Endodermal cell (in vitro differentiated cells): ENCODE measurements at regions not wholly inside any gene's neighbourhood (a gene's known extent, or its start where the extent isn't known, plus 50 kb on each side); places are given as distances from the start of the nearest gene placed in this dataset.

Experiments
- DNase-seq: peaks from one replicate; pipeline ENCODE4 v3.0.0-alpha.2; 2017
- H3K27ac ChIP-seq: 2 replicates; pipeline ENCODE4 v1.5.1; 2013; ENCODE audit warnings: mild to moderate bottlenecking, low read depth, low read length, moderate library complexity
- H3K27me3 ChIP-seq: 2 replicates; pipeline ENCODE4 v1.6.1; 2013; ENCODE audit warnings: mild to moderate bottlenecking, low read length, moderate library complexity; ENCODE audit not compliant: insufficient read depth, control insufficient read depth, poor library complexity, severe bottlenecking
- H3K36me3 ChIP-seq: 2 replicates; pipeline ENCODE4 v1.7.0; 2013; ENCODE audit warnings: mild to moderate bottlenecking, low read length, moderate library complexity; ENCODE audit not compliant: control insufficient read depth, insufficient read depth
- H3K4me1 ChIP-seq: one replicate; pipeline ENCODE4 v1.7.0; 2013; ENCODE audit warnings: low read length; ENCODE audit not compliant: control insufficient read depth, insufficient read depth
- H3K4me3 ChIP-seq: 2 replicates; pipeline ENCODE4 v1.5.1; 2013; ENCODE audit warnings: mild to moderate bottlenecking, low read length, moderate library complexity
- H3K9ac ChIP-seq: 2 replicates; pipeline ENCODE4 v1.6.1; 2013; ENCODE audit warnings: mild to moderate bottlenecking, low read length, moderate library complexity; ENCODE audit not compliant: poor library complexity, severe bottlenecking; ENCODE audit errors: extremely low read depth
- H3K9me3 ChIP-seq: 2 replicates; pipeline ENCODE4 v1.6.1; 2013; ENCODE audit warnings: mild to moderate bottlenecking, low read length, moderate library complexity; ENCODE audit not compliant: control insufficient read depth
- H3K27ac Mint-ChIP-seq: 2 replicates; pipeline ENCODE4 v1.8.0; 2020; ENCODE audit warnings: mixed read lengths
- H3K27me3 Mint-ChIP-seq: 2 replicates; pipeline ENCODE4 v1.8.0; 2021; ENCODE audit warnings: mild to moderate bottlenecking, mixed read lengths; ENCODE audit not compliant: insufficient read depth
- H3K36me3 Mint-ChIP-seq: 2 replicates; pipeline ENCODE4 v1.8.0; 2020; ENCODE audit warnings: low read depth, mixed read lengths
- H3K4me1 Mint-ChIP-seq: 2 replicates; pipeline ENCODE4 v1.8.0; 2020; ENCODE audit warnings: mixed read lengths
- H3K4me3 Mint-ChIP-seq: 2 replicates; pipeline ENCODE4 v1.8.0; 2020; ENCODE audit warnings: mild to moderate bottlenecking, moderate library complexity, mixed read lengths
- H3K9me3 Mint-ChIP-seq: 2 replicates; pipeline ENCODE4 v1.8.0; 2020; ENCODE audit warnings: mild to moderate bottlenecking, mixed read lengths
- WGBS, 2 experiments: methylation state at CpG; one replicate each; pipeline versions ENCODE4 v1.1.5 to v1.1.7; 2013; ENCODE audit warnings: missing lambda C conversion rate in 2 of 2, mixed read lengths in 1 of 2; ENCODE audit not compliant: insufficient coverage in 1 of 2, insufficient read length in 1 of 2; 5-methylcytosine and 5-hydroxymethylcytosine counted together
- TF ChIP-seq, protein P1 (sequence below): fragments of 200-600 bp; sonication (generic); conservative IDR thresholded peaks from 2 replicates; pipeline ENCODE4 v1.5.0; 2021; ENCODE audit warnings: antibody characterized with exemption, mild to moderate bottlenecking

GRCh38 chr1:229068270-229068987 lies 202.5 kb upstream of the RAB4A start:
- Mint-ChIP-seq H3K27me3 (peaks cover 10% of the 10 kb centered on the region), H3K9me3 (no peaks in the 10 kb centered on the region), H3K4me3 (no peak overlapping the region), H3K36me3 (no peaks in the 10 kb centered on the region), H3K27ac (no peak overlapping the region), H3K4me1 (peaks cover 21% of the 10 kb centered on the region)
- no peak overlapping the region for H3K4me3 ChIP-seq
- H3K4me1 ChIP-seq: no peaks in the 10 kb centered on the region
- H3K36me3 ChIP-seq: no peaks in the 10 kb centered on the region
- no peaks in the 10 kb centered on the region for H3K27me3 ChIP-seq
- no peak overlapping the region for H3K9ac ChIP-seq
- H3K9me3 ChIP-seq: no peaks in the 10 kb centered on the region
- TF ChIP-seq, protein P1, sequence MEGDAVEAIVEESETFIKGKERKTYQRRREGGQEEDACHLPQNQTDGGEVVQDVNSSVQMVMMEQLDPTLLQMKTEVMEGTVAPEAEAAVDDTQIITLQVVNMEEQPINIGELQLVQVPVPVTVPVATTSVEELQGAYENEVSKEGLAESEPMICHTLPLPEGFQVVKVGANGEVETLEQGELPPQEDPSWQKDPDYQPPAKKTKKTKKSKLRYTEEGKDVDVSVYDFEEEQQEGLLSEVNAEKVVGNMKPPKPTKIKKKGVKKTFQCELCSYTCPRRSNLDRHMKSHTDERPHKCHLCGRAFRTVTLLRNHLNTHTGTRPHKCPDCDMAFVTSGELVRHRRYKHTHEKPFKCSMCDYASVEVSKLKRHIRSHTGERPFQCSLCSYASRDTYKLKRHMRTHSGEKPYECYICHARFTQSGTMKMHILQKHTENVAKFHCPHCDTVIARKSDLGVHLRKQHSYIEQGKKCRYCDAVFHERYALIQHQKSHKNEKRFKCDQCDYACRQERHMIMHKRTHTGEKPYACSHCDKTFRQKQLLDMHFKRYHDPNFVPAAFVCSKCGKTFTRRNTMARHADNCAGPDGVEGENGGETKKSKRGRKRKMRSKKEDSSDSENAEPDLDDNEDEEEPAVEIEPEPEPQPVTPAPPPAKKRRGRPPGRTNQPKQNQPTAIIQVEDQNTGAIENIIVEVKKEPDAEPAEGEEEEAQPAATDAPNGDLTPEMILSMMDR: no peak
- WGBS, 2 experiments: 86 to 90% methylated on average over 5 to 7 of the region's 7 CpGs
- DNase-seq: no peak
- no peak overlapping the region for H3K27ac ChIP-seq

GRCh38 chr1:229069176-229069575 lies 201.7 kb upstream of the RAB4A start:
- no peak overlapping the region for H3K9ac ChIP-seq
- DNase-seq: no peak
- H3K27ac ChIP-seq: no peak overlapping the region
- H3K9me3 ChIP-seq: no peaks in the 10 kb centered on the region
- H3K9me3 Mint-ChIP-seq: no peaks in the 10 kb centered on the region
- no peak overlapping the region for H3K4me3 ChIP-seq
- no peaks in the 10 kb centered on the region for H3K4me1 ChIP-seq
- no peak overlapping the region for H3K27ac Mint-ChIP-seq
- H3K36me3 Mint-ChIP-seq: no peaks in the 10 kb centered on the region
- H3K36me3 ChIP-seq: no peaks in the 10 kb centered on the region
- no peak overlapping the region for H3K4me3 Mint-ChIP-seq
- no peaks in the 10 kb centered on the region for H3K27me3 ChIP-seq
- TF ChIP-seq, protein P1: no peak
- peaks cover 18% of the 10 kb centered on the region for H3K4me1 Mint-ChIP-seq
- peaks cover 10% of the 10 kb centered on the region for H3K27me3 Mint-ChIP-seq

- WGBS, 2 experiments: 85 to 91% methylated on average over 5 of the region's 5 CpGs
- Histone ChIP-seq H3K27me3 (no peaks in the 10 kb centered on the region), H3K4me3 (no peak overlapping the region), H3K27ac (no peak overlapping the region), H3K9me3 (no peaks in the 10 kb centered on the region), H3K9ac (no peak overlapping the region), H3K36me3 (no peaks in the 10 kb centered on the region), H3K4me1 (no peaks in the 10 kb centered on the region)
- no peak overlapping the region for H3K27ac Mint-ChIP-seq
- H3K36me3 Mint-ChIP-seq: no peaks in the 10 kb centered on the region
- peaks cover 17% of the 10 kb centered on the region for H3K4me1 Mint-ChIP-seq
- peaks cover 10% of the 10 kb centered on the region for H3K27me3 Mint-ChIP-seq
- no peak for DNase-seq
- TF ChIP-seq, protein P1: no peak
- no peak overlapping the region for H3K4me3 Mint-ChIP-seq
- no peaks in the 10 kb centered on the region for H3K9me3 Mint-ChIP-seq
These were observed 200.7 kb upstream of the RAB4A start for GRCh38 chr1:229070168-229070567.
